SK-N-MC (cell line): ENCODE measurements at regions not wholly inside any gene's neighbourhood (a gene's known extent, or its start where the extent isn't known, plus 50 kb on each side); places are given as distances from the start of the nearest gene placed in this dataset.

ENCODE experiments used
- EZH2 ChIP-seq: fragments of 200-600 bp; sonication (generic); IDR thresholded peaks from one replicate; pipeline ENCODE4 v1.6.1; 2017; ENCODE audit warnings: antibody characterized with exemption
- FOXP2 ChIP-seq: optimal IDR thresholded peaks from 2 replicates; pipeline ENCODE3; 2011; ENCODE audit warnings: mild to moderate bottlenecking, moderate library complexity; ENCODE audit not compliant: insufficient read depth; ENCODE audit errors: extremely low read length, control extremely low read depth
- POLR2AphosphoS5 ChIP-seq: IDR thresholded peaks from 2 replicates; pipeline ENCODE4 v1.6.1; 2012; ENCODE audit warnings: mild to moderate bottlenecking, low read depth, low read length, borderline replicate concordance

GRCh38 chr6:16057446-16057845 is 71.4 kb upstream of the MYLIP start:
- TF ChIP-seq EZH2 (no peak), POLR2AphosphoS5 (no peak), FOXP2 (no peak)
